Fibroblast of peridontal ligament (primary cell): ENCODE measurements at regions not wholly inside any gene's neighbourhood (a gene's known extent, or its start where the extent isn't known, plus 50 kb on each side); places are given as distances from the start of the nearest gene placed in this dataset.

ENCODE experiments used
- DNase-seq: peaks from one replicate; pipeline ENCODE4 v3.0.0-alpha.2; 2010; ENCODE audit errors: extremely low read depth

GRCh38 chr10:71145352-71145945 is 66.9 kb upstream of the UNC5B start:
- no peak for DNase-seq

- no peak for DNase-seq
Observed at GRCh38 chr10:71150796-71151195, 61.6 kb upstream of the UNC5B start.

GRCh38 chr10:71152043-71152442 is 60.3 kb upstream of the UNC5B start:
- DNase-seq = no peak

DNA sequence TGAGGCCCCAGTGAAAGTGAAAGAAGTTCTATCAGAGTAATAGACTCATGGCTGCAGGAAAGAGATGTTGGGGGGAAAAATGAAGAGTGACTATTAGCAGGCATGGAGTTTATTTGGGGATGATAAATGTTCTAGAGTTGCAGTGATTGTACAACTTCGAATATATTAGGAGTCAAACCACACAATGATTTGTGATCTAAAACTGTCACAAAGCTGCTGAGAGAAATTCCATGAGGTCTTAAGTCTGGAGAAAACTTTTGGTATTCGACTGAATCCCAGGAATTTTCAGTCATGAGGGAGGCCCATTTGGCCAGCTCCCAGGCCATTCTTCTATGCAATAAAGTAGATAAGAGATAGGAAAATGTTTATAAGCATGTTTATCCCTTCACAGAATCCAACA is 55.9 kb upstream of the UNC5B start:
- no peak for DNase-seq

DNA sequence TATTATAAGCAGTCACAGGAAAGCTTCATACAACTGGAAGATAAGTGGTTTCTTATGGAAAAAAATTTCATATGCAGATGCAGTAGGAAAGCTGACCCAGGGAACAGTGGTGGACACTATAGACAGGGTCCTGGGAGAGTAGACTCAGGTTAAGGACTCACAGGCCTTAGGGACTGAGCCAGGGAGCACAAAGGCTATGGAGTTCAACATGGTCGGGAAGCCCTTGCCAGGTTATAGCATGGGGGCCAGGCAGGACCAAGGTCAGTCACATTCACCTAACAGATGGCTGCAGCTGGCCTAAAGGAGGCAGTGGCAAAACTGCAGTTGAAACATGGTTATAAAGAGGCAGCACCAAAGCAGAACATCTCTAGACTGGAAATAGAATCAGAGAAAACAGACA is 54.9 kb upstream of the UNC5B start:
- DNase-seq = no peak

DNA sequence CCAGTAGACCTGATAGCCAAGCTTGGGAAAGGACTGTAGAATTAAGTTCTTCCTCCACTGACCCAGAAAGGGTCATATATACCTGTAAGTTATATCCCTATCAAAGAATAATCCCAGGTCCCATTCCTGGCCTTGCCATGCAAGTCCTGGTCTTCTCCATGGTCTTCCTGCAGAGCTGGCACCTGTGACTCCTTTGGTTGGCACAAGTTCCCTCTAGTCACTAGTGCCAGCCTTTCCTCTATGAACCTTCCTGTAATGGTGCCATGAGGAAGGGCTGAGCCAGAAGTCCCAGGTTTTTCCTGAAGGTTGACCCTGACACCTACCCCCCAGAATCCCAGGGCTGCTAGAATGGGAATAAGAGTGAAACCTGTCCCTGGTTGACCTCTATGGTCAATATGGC is 54.1 kb upstream of the UNC5B start:
- DNase-seq = no peak

DNA sequence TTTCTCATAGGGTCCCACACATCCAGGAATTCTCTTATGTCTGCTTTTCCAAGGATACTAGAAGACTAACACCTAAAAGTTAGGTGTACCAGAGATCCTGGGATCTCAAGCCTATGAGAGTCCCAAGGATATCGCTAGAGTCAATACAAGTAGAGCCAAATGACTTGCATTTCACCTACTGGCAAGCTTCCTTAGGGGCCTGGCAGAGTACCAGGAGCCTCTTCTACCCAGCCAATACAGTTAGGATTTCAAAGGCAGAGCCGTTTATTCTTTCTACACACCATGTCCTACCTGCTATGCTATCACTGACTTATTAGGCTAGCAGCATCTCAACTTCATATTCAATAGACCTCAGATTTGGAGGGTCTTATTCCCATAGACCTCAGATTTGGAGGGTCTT is 53.5 kb upstream of the UNC5B start:
- DNase-seq = no peak

GRCh38 chr10:71159892-71160291 is 52.5 kb upstream of the UNC5B start:
- no peak for DNase-seq

DNA sequence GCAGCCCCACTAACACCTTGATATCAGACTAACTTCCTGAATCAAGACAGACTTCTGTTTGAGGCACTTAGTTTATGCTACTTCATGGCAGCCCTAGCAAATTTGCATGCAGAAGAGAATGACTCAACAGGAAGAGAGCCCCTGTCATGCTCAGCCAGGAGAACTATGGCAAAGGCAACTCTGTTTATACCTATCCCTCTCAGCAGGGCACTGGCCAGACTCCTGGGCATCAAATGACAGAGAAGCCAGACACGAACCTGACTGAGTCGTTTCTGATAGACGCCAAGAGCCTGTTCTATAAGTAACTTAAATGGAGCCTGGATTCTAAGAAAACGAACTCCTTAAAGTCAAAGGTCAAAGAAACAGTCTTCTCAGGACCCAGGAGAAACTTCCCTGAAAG is 50.9 kb upstream of the UNC5B start:
- no peak for DNase-seq
